Endodermal cell (in vitro differentiated cells): ENCODE measurements at regions not wholly inside any gene's neighbourhood (a gene's known extent, or its start where the extent isn't known, plus 50 kb on each side); places are given as distances from the start of the nearest gene placed in this dataset.

Experiments used
- DNase-seq: peaks from one replicate; pipeline ENCODE4 v3.0.0-alpha.2; 2017
- H3K27ac ChIP-seq: 2 replicates; pipeline ENCODE4 v1.5.1; 2013; ENCODE audit warnings: mild to moderate bottlenecking, low read depth, low read length, moderate library complexity
- H3K27me3 ChIP-seq: 2 replicates; pipeline ENCODE4 v1.6.1; 2013; ENCODE audit warnings: mild to moderate bottlenecking, low read length, moderate library complexity; ENCODE audit not compliant: insufficient read depth, control insufficient read depth, poor library complexity, severe bottlenecking
- H3K36me3 ChIP-seq: 2 replicates; pipeline ENCODE4 v1.7.0; 2013; ENCODE audit warnings: mild to moderate bottlenecking, low read length, moderate library complexity; ENCODE audit not compliant: control insufficient read depth, insufficient read depth
- H3K4me1 ChIP-seq: one replicate; pipeline ENCODE4 v1.7.0; 2013; ENCODE audit warnings: low read length; ENCODE audit not compliant: control insufficient read depth, insufficient read depth
- H3K4me3 ChIP-seq: 2 replicates; pipeline ENCODE4 v1.5.1; 2013; ENCODE audit warnings: mild to moderate bottlenecking, low read length, moderate library complexity
- H3K9ac ChIP-seq: 2 replicates; pipeline ENCODE4 v1.6.1; 2013; ENCODE audit warnings: mild to moderate bottlenecking, low read length, moderate library complexity; ENCODE audit not compliant: poor library complexity, severe bottlenecking; ENCODE audit errors: extremely low read depth
- H3K9me3 ChIP-seq: 2 replicates; pipeline ENCODE4 v1.6.1; 2013; ENCODE audit warnings: mild to moderate bottlenecking, low read length, moderate library complexity; ENCODE audit not compliant: control insufficient read depth
- H3K27ac Mint-ChIP-seq: 2 replicates; pipeline ENCODE4 v1.8.0; 2020; ENCODE audit warnings: mixed read lengths
- H3K27me3 Mint-ChIP-seq: 2 replicates; pipeline ENCODE4 v1.8.0; 2021; ENCODE audit warnings: mild to moderate bottlenecking, mixed read lengths; ENCODE audit not compliant: insufficient read depth
- H3K36me3 Mint-ChIP-seq: 2 replicates; pipeline ENCODE4 v1.8.0; 2020; ENCODE audit warnings: low read depth, mixed read lengths
- H3K4me1 Mint-ChIP-seq: 2 replicates; pipeline ENCODE4 v1.8.0; 2020; ENCODE audit warnings: mixed read lengths
- H3K4me3 Mint-ChIP-seq: 2 replicates; pipeline ENCODE4 v1.8.0; 2020; ENCODE audit warnings: mild to moderate bottlenecking, moderate library complexity, mixed read lengths
- H3K9me3 Mint-ChIP-seq: 2 replicates; pipeline ENCODE4 v1.8.0; 2020; ENCODE audit warnings: mild to moderate bottlenecking, mixed read lengths
- CTCF ChIP-seq: fragments of 200-600 bp; sonication (generic); conservative IDR thresholded peaks from 2 replicates; pipeline ENCODE4 v1.5.0; 2021; ENCODE audit warnings: antibody characterized with exemption, mild to moderate bottlenecking
- WGBS, 2 experiments: methylation state at CpG; one replicate each; pipeline versions ENCODE4 v1.1.5 to v1.1.7; 2013; ENCODE audit warnings: missing lambda C conversion rate in 2 of 2, mixed read lengths in 1 of 2; ENCODE audit not compliant: insufficient coverage in 1 of 2, insufficient read length in 1 of 2; 5-methylcytosine and 5-hydroxymethylcytosine counted together

- Mint-ChIP-seq H3K4me3 (no peak overlapping the region), H3K27me3 (no peaks in the 10 kb centered on the region), H3K9me3 (no peaks in the 10 kb centered on the region), H3K4me1 (no peaks in the 10 kb centered on the region), H3K36me3 (no peaks in the 10 kb centered on the region), H3K27ac (no peak overlapping the region)
- no peak for DNase-seq
- no peaks in the 10 kb centered on the region for H3K9me3 ChIP-seq
- no peaks in the 10 kb centered on the region for H3K36me3 ChIP-seq
- no peak overlapping the region for H3K4me3 ChIP-seq
- no peak for TF ChIP-seq CTCF
- no peak overlapping the region for H3K27ac ChIP-seq
- H3K9ac ChIP-seq, result no peak overlapping the region
- H3K4me1 ChIP-seq, result no peaks in the 10 kb centered on the region
- no peaks in the 10 kb centered on the region for H3K27me3 ChIP-seq
These were observed 198.4 kb upstream of the CCDC179 start for GRCh38 chr11:23058656-23059055.

DNA sequence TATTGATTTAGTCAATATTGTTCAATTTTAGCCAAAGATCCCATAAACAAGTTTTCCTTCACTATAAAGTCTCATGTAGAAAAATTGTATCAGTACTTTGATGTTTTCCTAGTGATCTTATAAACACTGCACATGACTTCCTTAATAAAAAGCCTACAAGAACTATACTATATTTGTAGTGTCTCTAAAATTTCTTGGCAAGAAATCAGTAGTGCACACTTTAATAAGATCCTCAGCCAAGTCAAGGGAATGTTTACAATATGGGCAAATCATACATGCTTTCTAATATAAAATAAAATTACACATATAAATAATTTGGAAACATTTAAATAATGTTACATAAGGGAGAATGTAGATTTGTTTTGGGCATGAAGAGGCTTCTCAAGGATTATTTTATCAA is 203.0 kb upstream of the CCDC179 start:
- no peak overlapping the region for H3K27ac ChIP-seq
- no peaks in the 10 kb centered on the region for H3K27me3 ChIP-seq
- no peak for DNase-seq

GRCh38 chr11:23078289-23078971 is 218.2 kb upstream of the CCDC179 start:
- no peak for TF ChIP-seq CTCF
- no peak overlapping the region for H3K27ac ChIP-seq
- Mint-ChIP-seq H3K4me3 (no peak overlapping the region), H3K36me3 (no peaks in the 10 kb centered on the region), H3K4me1 (peaks cover 15% of the 10 kb centered on the region), H3K27ac (no peak overlapping the region), H3K9me3 (no peaks in the 10 kb centered on the region), H3K27me3 (no peaks in the 10 kb centered on the region)
- no peak overlapping the region for H3K9ac ChIP-seq
- no peaks in the 10 kb centered on the region for H3K4me1 ChIP-seq
- 89 to 100% methylated on average over 1 to 5 of the region's 5 CpGs for WGBS, 2 experiments
- no peaks in the 10 kb centered on the region for H3K36me3 ChIP-seq
- no peaks in the 10 kb centered on the region for H3K27me3 ChIP-seq
- no peak overlapping the region for H3K4me3 ChIP-seq
- H3K9me3 ChIP-seq, result no peaks in the 10 kb centered on the region
- no peak for DNase-seq

More for the DNA sequence above, 203.0 kb upstream of the CCDC179 start:
- H3K9ac ChIP-seq, result no peak overlapping the region
- Mint-ChIP-seq H3K4me1 (no peaks in the 10 kb centered on the region), H3K27me3 (no peaks in the 10 kb centered on the region), H3K36me3 (no peaks in the 10 kb centered on the region), H3K9me3 (no peaks in the 10 kb centered on the region), H3K4me3 (no peak overlapping the region), H3K27ac (no peak overlapping the region)
- no peaks in the 10 kb centered on the region for H3K36me3 ChIP-seq
- H3K4me3 ChIP-seq, result no peak overlapping the region
- no peaks in the 10 kb centered on the region for H3K9me3 ChIP-seq
- H3K4me1 ChIP-seq, result no peaks in the 10 kb centered on the region
- no peak for TF ChIP-seq CTCF
